HL-60 (cell line): ENCODE measurements at regions not wholly inside any gene's neighbourhood (a gene's known extent, or its start where the extent isn't known, plus 50 kb on each side); places are given as distances from the start of the nearest gene placed in this dataset.
"Not testable (repeated sequence)": the region's sequence is repeated elsewhere in the genome, so short reads cannot be mapped to it uniquely, and the experiment has no call there.

Source experiments
- DNase-seq, 2 experiments: peaks; one replicate each; pipeline ENCODE4 v3.0.0-alpha.2; 2010 to 2020; ENCODE audit warnings: low read depth in 1 of 2, low spot score in 1 of 2
- H3K27ac ChIP-seq: fragments of 250-450 bp; sonication (Bioruptor Pico); replicated peaks from 2 replicates; pipeline ENCODE4 v1.5.1; 2020; ENCODE audit warnings: mild to moderate bottlenecking, moderate library complexity
- H3K27me3 ChIP-seq: fragments of 250-450 bp; sonication (Bioruptor Pico); 2 replicates; pipeline ENCODE4 v1.5.1; 2021; ENCODE audit warnings: mild to moderate bottlenecking, moderate library complexity; ENCODE audit not compliant: insufficient read depth, poor library complexity, severe bottlenecking
- H3K4me3 ChIP-seq: replicated peaks from 2 replicates; pipeline ENCODE4 v1.5.1; 2011; ENCODE audit warnings: mild to moderate bottlenecking, control low read depth, low read length; ENCODE audit not compliant: insufficient read depth
- GABPA ChIP-seq: IDR thresholded peaks from 2 replicates; pipeline ENCODE4 v1.6.1; 2012; ENCODE audit warnings: low read depth
- POLR2AphosphoS5 ChIP-seq: IDR thresholded peaks from 2 replicates; pipeline ENCODE4 v1.6.1; 2012; ENCODE audit warnings: low read depth
- SPI1 ChIP-seq: IDR thresholded peaks from 2 replicates; pipeline ENCODE4 v1.6.1; 2012; ENCODE audit warnings: low read depth, mild to moderate bottlenecking, borderline replicate concordance
- TF ChIP-seq, protein P1 (sequence below): IDR thresholded peaks from 2 replicates; pipeline ENCODE4 v1.6.1; 2012; ENCODE audit warnings: low read depth; ENCODE audit not compliant: insufficient replicate concordance
- TF ChIP-seq, protein P2 (sequence below): IDR thresholded peaks from one replicate; pipeline ENCODE4 v1.5.1; 2011; ENCODE audit warnings: low read length, control low read depth, inconsistent platforms; ENCODE audit not compliant: insufficient read depth

DNA sequence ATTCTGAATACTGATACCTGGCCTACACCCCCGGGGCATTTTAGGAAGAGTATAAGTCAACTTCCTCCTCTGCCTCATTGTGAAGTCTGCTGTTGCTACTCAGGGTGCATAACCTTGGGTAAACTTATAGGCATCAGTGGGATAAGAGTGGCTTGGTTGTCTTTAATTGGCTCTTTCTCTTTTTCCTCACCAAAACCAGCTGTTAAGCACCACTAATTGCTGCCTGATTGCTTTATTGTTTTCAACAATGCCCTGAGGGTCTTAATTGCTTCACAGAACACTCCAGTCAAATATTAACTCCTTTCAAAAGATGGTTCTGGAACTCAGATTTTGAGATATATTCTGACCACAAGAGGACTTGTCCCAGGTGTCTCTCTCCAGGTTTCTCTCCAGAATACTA, 337.0 kb upstream of the MAGEB16 start:
- Histone ChIP-seq H3K27ac (no peak overlapping the region), H3K27me3 (no peaks in the 10 kb centered on the region), H3K4me3 (no peak overlapping the region)
- DNase-seq: no peak
- TF ChIP-seq, protein P1, sequence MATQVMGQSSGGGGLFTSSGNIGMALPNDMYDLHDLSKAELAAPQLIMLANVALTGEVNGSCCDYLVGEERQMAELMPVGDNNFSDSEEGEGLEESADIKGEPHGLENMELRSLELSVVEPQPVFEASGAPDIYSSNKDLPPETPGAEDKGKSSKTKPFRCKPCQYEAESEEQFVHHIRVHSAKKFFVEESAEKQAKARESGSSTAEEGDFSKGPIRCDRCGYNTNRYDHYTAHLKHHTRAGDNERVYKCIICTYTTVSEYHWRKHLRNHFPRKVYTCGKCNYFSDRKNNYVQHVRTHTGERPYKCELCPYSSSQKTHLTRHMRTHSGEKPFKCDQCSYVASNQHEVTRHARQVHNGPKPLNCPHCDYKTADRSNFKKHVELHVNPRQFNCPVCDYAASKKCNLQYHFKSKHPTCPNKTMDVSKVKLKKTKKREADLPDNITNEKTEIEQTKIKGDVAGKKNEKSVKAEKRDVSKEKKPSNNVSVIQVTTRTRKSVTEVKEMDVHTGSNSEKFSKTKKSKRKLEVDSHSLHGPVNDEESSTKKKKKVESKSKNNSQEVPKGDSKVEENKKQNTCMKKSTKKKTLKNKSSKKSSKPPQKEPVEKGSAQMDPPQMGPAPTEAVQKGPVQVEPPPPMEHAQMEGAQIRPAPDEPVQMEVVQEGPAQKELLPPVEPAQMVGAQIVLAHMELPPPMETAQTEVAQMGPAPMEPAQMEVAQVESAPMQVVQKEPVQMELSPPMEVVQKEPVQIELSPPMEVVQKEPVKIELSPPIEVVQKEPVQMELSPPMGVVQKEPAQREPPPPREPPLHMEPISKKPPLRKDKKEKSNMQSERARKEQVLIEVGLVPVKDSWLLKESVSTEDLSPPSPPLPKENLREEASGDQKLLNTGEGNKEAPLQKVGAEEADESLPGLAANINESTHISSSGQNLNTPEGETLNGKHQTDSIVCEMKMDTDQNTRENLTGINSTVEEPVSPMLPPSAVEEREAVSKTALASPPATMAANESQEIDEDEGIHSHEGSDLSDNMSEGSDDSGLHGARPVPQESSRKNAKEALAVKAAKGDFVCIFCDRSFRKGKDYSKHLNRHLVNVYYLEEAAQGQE: no peak
- no peak for TF ChIP-seq GABPA
- TF ChIP-seq, protein P2, sequence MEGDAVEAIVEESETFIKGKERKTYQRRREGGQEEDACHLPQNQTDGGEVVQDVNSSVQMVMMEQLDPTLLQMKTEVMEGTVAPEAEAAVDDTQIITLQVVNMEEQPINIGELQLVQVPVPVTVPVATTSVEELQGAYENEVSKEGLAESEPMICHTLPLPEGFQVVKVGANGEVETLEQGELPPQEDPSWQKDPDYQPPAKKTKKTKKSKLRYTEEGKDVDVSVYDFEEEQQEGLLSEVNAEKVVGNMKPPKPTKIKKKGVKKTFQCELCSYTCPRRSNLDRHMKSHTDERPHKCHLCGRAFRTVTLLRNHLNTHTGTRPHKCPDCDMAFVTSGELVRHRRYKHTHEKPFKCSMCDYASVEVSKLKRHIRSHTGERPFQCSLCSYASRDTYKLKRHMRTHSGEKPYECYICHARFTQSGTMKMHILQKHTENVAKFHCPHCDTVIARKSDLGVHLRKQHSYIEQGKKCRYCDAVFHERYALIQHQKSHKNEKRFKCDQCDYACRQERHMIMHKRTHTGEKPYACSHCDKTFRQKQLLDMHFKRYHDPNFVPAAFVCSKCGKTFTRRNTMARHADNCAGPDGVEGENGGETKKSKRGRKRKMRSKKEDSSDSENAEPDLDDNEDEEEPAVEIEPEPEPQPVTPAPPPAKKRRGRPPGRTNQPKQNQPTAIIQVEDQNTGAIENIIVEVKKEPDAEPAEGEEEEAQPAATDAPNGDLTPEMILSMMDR: no peak
- TF ChIP-seq SPI1: no peak
- no peak for TF ChIP-seq POLR2AphosphoS5

DNA sequence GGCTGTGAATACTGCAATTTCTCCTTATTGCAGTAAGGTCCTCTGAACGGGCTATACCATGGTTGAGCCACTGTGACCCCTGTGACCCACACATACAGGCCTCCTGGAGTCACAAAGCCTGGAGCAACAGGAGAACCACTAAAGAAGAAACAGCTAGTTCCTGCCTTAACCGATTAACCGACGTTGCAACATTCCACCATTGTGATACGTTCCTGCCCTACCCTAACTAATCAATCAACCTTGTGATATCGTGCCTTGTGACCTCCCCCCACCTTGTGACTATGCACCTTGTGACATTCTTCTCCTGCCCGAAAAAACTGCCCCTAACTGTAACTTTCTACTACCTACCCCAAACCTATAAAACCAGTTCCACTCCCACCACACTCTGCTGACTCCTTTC, 301.5 kb upstream of the MAGEB16 start:
- DNase-seq, H3K4me3 ChIP-seq, H3K27ac ChIP-seq: not testable (repeated sequence)
- H3K27me3 ChIP-seq: peaks cover 21% of the 10 kb centered on the region

DNA sequence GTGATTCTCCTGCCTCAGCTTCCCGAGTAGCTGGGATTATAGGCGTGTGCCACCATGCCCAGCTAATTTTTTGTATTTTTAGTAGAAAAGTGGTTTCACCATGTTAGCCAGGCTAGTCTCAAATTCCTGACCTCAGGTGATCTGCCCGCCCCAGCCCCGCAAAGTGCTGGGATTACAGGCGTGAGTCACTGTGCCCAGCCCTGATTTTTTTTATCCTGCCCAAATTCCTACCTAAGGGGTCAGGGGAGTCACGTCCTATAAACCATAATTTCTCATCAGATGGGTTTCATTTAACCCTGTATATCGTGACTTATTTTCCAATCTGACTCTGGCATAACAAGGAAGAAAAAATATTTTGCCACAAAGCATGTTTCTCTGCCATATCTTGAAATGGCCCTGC, 300.7 kb upstream of the MAGEB16 start:
- not testable (repeated sequence) for H3K4me3 ChIP-seq, DNase-seq, H3K27ac ChIP-seq
- H3K27me3 ChIP-seq: peaks cover 18% of the 10 kb centered on the region

DNA sequence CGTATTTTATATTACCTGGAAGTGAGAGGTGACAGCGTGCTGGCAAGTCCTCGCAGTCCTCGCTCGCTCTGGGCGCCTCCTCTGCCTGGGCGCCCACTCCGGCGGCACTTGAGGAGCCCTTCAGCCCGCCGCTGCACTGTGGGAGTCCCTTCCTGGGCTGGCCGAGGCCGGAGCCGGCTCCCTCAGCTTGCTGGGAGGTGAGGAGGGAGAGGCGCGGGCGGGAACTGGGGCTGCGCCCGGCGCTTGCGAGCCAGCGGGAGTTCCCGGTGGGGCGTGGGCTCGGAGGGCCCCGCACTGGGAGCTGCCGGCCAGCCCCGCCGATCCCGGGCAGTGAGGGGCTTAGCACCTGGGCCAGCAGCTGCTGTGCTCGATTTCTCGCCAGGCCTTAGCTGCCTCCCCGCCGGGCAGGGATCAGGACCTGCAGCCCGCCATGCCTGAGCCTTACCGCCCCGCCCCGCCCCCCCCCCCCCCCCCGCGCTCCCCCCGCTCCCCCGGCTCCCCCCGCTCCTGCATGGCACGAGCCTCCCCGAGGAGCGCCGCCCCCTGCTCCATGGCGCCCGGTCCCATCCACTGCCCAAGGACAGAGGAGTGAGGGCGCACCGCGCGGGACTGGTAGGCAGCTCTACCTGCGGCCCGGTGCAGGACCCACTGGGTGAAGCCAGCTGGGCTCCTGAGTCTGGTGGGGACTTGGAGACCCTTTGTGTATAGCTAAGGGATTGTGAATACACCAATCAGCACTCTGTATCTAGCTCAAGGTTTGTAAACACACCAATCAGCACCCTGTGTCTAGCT, 298.9 kb upstream of the MAGEB16 start:
- DNase-seq: no peak

More for the DNA sequence above, 298.9 kb upstream of the MAGEB16 start:
- H3K4me3 ChIP-seq: no peak overlapping the region
- H3K27ac ChIP-seq: no peak overlapping the region
- TF ChIP-seq POLR2AphosphoS5 (no peak), SPI1 (no peak), GABPA (no peak)
- TF ChIP-seq, protein P1: no peak
- TF ChIP-seq, protein P2: no peak
- peaks cover 13% of the 10 kb centered on the region for H3K27me3 ChIP-seq
